ENCODE measurements at regions not wholly inside any gene's neighbourhood (a gene's known extent, or its start where the extent isn't known, plus 50 kb on each side); places are given as distances from the start of the nearest gene placed in this dataset.
A peak's percentile ranks its signal among the peaks of the same experiment; 100 is the strongest.

GRCh38 chr6:1522779-1523178 is 86.9 kb upstream of the FOXC1 start:
- POLR2A ChIA-PET: no interaction called here
- H3K36me3 Mint-ChIP-seq (ENCODE audit: low read depth): no peaks in the 10 kb centered on the region

DNA sequence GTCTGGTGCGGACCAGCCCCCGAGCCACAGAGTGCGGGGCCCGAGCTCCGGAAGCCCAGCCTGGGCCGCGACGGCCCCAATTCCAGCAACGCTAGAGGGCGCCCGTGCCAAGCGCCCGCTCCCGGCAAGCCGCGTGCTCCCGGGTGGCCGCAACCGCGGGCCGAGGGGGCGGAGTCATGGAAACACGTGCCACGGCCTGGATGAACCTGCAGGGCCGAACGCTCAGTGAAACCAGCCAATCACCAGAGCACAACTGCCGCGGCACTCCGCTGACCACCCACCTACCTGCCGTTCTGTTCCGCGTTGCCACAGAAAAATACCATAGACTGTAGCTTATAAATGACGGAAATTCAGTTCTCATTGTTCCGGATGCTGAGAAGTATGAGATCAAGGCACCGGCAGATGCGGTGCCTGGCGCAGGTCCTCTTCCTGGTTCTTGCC is 85.7 kb upstream of the FOXC1 start:
- ChIA-PET POLR2A (no interaction called here), CTCF (interaction anchor here (0.6 to 2.8 kb wide), 14 partner anchors 10 to 671 kb away, joined by 3 to 16 read pairs (median 4); no protein-coding TSS in a partner anchor)
- no peak overlapping the region for H3K4me3 Mint-ChIP-seq
- H3K9me3 Mint-ChIP-seq (ENCODE audit: insufficient read depth): no peaks in the 10 kb centered on the region
- no peaks in the 10 kb centered on the region for H3K36me3 Mint-ChIP-seq (ENCODE audit: low read depth)
- H3K27me3 Mint-ChIP-seq (ENCODE audit: low read depth): peaks cover 4% of the 10 kb centered on the region
- H3K27ac Mint-ChIP-seq: peak overlapping the region; percentile 10
- peaks cover 24% of the 10 kb centered on the region for H3K4me1 Mint-ChIP-seq (ENCODE audit: low read depth)
- peak; percentile 78 for ATAC-seq
- DNase-seq: peak; percentile 72

More at GRCh38 chr6:1522779-1523178, 86.9 kb upstream of the FOXC1 start:
- Mint-ChIP-seq H3K9me3 (ENCODE audit: insufficient read depth) (no peaks in the 10 kb centered on the region), H3K4me3 (no peak overlapping the region), H3K27me3 (ENCODE audit: low read depth) (peaks cover 4% of the 10 kb centered on the region), H3K4me1 (ENCODE audit: low read depth) (peaks cover 21% of the 10 kb centered on the region), H3K27ac (no peak overlapping the region)
- no peak for DNase-seq
- CTCF ChIA-PET: interaction anchor here (2.2 to 2.8 kb wide), 2 partner anchors 30 to 32 kb away, joined by 13 to 16 read pairs; no protein-coding TSS in a partner anchor
- no peak for ATAC-seq

GRCh38 chr6:1525364-1526038 is 84.2 kb upstream of the FOXC1 start:
- Mint-ChIP-seq H3K4me3 (no peak overlapping the region), H3K9me3 (ENCODE audit: insufficient read depth) (no peaks in the 10 kb centered on the region), H3K4me1 (ENCODE audit: low read depth) (peaks cover 24% of the 10 kb centered on the region), H3K27ac (no peak overlapping the region), H3K27me3 (ENCODE audit: low read depth) (peaks cover 4% of the 10 kb centered on the region), H3K36me3 (ENCODE audit: low read depth) (no peaks in the 10 kb centered on the region)
- ATAC-seq (no peak), DNase-seq (no peak)
- ChIA-PET CTCF (interaction anchor here (0.6 to 2.4 kb wide), 2 partner anchors 31 to 1375 kb away, joined by 4 to 15 read pairs; no protein-coding TSS in a partner anchor), POLR2A (no interaction called here)

DNA sequence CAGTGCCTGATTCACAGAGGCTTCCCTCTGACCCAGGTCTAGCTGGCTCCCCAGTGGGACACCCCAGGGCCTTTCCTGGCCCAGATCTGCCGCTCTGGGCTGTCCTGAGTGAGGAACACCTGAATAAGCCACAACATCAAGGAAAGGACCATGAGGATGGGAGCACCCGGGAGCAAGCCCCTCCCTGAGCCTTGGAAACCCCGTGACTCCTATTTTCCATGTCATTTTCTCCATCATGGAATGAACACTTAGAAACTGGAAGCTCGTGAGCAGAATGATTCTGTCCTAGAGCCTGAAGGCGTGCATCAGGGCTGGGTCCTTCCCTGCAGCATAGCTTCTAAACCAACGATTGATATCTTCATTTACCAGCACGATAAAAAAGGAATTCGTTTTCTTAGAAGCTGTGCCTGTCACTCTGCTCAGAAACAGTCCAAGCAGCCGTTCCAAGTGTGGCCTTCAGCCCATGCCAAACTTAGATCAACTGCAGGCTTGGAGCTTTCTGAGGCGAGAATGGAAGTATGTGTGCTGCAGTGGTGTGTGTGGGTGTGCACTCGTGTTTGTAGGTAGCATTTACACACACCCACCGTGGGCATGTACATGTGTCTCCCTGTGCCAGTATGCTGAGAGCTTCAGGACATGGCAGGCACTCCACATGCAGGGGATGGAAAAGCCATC is 83.2 kb upstream of the FOXC1 start:
- Mint-ChIP-seq H3K4me1 (ENCODE audit: low read depth) (peaks cover 24% of the 10 kb centered on the region), H3K36me3 (ENCODE audit: low read depth) (no peaks in the 10 kb centered on the region), H3K4me3 (no peak overlapping the region), H3K27ac (no peak overlapping the region), H3K9me3 (ENCODE audit: insufficient read depth) (no peaks in the 10 kb centered on the region), H3K27me3 (ENCODE audit: low read depth) (peaks cover 4% of the 10 kb centered on the region)
- no peak for DNase-seq
- ChIA-PET POLR2A (no interaction called here), CTCF (interaction anchor here (1.0 to 1.2 kb wide), 2 partner anchors 70 to 243 kb away, joined by 4 read pairs; no protein-coding TSS in a partner anchor)
- ATAC-seq: no peak

DNA sequence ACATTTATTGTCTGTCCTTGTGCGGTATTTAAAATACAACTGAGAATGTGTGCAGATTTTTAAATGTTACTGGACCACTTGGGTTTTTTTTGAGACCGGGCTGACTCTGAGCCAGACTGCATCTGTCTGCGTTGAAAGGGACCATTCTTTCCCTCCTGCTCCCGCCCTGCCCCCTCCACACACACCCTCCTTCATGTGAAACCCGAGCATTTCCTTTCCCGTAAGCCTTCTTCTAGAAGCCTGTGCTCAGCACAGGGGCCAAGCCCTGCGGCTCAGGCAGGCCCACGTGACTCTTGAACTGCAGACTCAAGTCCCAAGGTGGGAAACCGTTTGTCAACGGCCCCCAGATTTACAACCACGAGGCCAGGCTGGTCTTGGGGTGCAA is 82.7 kb upstream of the FOXC1 start:
- Mint-ChIP-seq H3K27me3 (ENCODE audit: low read depth) (peaks cover 4% of the 10 kb centered on the region), H3K27ac (peak overlapping the region; percentile 29), H3K9me3 (ENCODE audit: insufficient read depth) (no peaks in the 10 kb centered on the region), H3K4me3 (no peak overlapping the region), H3K4me1 (ENCODE audit: low read depth) (peaks cover 24% of the 10 kb centered on the region), H3K36me3 (ENCODE audit: low read depth) (no peaks in the 10 kb centered on the region)
- peak; percentile 50 for DNase-seq
- peak; percentile 69 for ATAC-seq
- ChIA-PET POLR2A (no interaction called here), CTCF (interaction anchor here (1.0 to 2.2 kb wide), 3 partner anchors 26 to 242 kb away, joined by 4 to 8 read pairs (median 4); no protein-coding TSS in a partner anchor)

- no peaks in the 10 kb centered on the region for H3K9me3 Mint-ChIP-seq (ENCODE audit: insufficient read depth)
- no peak overlapping the region for H3K4me3 Mint-ChIP-seq
- ChIA-PET CTCF (interaction anchor here (1.8 kb wide), 1 partner anchor 19 kb away, joined by 9 read pairs; no protein-coding TSS in a partner anchor), POLR2A (interaction anchor here (0.6 kb wide), 1 partner anchor 20 kb away, joined by 3 read pairs; no protein-coding TSS in a partner anchor)
- H3K4me1 Mint-ChIP-seq (ENCODE audit: low read depth): peaks cover 10% of the 10 kb centered on the region
- H3K27ac Mint-ChIP-seq: no peak overlapping the region
- ATAC-seq: peak; percentile 70
- no peaks in the 10 kb centered on the region for H3K27me3 Mint-ChIP-seq (ENCODE audit: low read depth)
- H3K36me3 Mint-ChIP-seq (ENCODE audit: low read depth): no peaks in the 10 kb centered on the region
- peak; percentile 43 for DNase-seq
Measured at GRCh38 chr6:1535295-1535694, 74.4 kb upstream of the FOXC1 start.

DNA sequence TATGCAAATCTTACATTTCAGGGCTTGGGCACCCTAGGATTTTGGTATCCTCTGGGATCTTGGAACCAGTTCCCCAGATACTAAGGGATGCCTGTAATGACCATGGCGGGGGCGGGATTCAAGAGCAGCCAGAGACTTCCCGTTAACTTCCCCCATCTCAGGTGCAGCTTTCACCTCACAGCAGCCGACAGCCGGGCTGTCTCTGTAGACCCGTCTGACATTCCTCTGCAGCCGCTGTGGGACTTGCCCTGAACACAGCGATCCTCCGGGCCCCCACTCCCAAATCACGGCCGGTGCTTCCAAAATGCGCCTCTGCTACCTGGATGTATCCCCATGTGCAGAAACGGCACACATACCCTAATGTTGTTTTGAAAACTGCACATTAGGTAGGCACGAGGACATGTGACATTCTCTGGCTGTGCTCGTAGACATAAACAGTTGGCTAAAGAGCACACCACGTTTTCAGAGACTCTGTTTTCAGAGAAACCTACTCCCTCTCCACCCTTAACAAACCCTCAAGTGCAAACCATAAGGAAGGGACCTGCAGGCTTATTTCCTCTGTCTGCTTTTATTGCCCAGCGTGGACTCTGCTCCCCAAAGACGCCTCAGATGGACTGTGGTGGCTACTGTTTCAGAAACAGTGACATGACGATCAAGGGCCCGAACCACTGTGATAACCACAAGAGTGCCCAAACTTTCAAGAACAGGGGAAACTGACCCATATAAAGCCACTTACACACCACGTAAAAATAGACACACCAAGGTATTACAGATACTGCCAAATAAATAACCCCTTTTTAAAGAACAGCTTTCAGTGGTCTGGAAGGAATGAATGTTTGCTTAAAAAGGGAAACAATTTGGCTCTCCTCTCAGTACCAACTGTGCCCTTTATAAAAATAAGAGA is 72.9 kb upstream of the FOXC1 start:
- DNase-seq (no peak), ATAC-seq (no peak)
- Mint-ChIP-seq H3K9me3 (ENCODE audit: insufficient read depth) (no peaks in the 10 kb centered on the region), H3K4me3 (no peak overlapping the region), H3K27me3 (ENCODE audit: low read depth) (no peaks in the 10 kb centered on the region), H3K27ac (no peak overlapping the region), H3K36me3 (ENCODE audit: low read depth) (no peaks in the 10 kb centered on the region), H3K4me1 (ENCODE audit: low read depth) (peaks cover 10% of the 10 kb centered on the region)
- ChIA-PET CTCF (interaction anchor here (0.6 kb wide), 1 partner anchor 13 kb away, joined by 3 read pairs; no protein-coding TSS in a partner anchor), POLR2A (no interaction called here)

DNA sequence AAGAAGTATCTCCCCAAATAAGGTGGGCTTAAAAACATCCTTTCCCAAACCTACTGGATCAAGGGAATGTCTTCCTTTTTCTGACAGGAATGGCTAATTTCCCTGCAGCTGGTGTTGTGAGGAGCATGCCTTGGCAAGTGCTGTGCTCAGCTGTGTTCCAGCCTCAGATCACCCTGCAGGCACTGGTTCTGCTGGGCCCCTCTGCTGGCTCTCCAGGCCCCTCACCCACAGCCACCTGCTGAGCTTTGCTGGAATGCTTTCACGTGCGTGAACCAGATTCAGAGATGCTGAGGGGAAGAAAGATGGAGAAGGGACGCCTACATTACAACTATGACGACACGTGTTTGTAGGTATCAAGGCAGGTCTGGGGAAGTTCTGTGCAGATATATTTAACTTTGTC is 71.3 kb upstream of the FOXC1 start:
- H3K36me3 Mint-ChIP-seq (ENCODE audit: low read depth): no peaks in the 10 kb centered on the region
- no peak overlapping the region for H3K27ac Mint-ChIP-seq
- no peaks in the 10 kb centered on the region for H3K27me3 Mint-ChIP-seq (ENCODE audit: low read depth)
- no peaks in the 10 kb centered on the region for H3K9me3 Mint-ChIP-seq (ENCODE audit: insufficient read depth)
- no peak overlapping the region for H3K4me3 Mint-ChIP-seq
- CTCF ChIA-PET: no interaction called here
- H3K4me1 Mint-ChIP-seq (ENCODE audit: low read depth): peaks cover 10% of the 10 kb centered on the region
- DNase-seq (no peak), ATAC-seq (no peak)
- POLR2A ChIA-PET: no interaction called here

- H3K4me1 Mint-ChIP-seq (ENCODE audit: low read depth): peaks cover 10% of the 10 kb centered on the region
- DNase-seq (no peak), ATAC-seq (no peak)
- no peaks in the 10 kb centered on the region for H3K9me3 Mint-ChIP-seq (ENCODE audit: insufficient read depth)
- ChIA-PET CTCF (no interaction called here), POLR2A (no interaction called here)
- H3K36me3 Mint-ChIP-seq (ENCODE audit: low read depth): no peaks in the 10 kb centered on the region
- H3K27ac Mint-ChIP-seq: no peak overlapping the region
- no peak overlapping the region for H3K4me3 Mint-ChIP-seq
- H3K27me3 Mint-ChIP-seq (ENCODE audit: low read depth): peaks cover 2% of the 10 kb centered on the region
Measured at GRCh38 chr6:1538810-1539478, 70.8 kb upstream of the FOXC1 start.

DNA sequence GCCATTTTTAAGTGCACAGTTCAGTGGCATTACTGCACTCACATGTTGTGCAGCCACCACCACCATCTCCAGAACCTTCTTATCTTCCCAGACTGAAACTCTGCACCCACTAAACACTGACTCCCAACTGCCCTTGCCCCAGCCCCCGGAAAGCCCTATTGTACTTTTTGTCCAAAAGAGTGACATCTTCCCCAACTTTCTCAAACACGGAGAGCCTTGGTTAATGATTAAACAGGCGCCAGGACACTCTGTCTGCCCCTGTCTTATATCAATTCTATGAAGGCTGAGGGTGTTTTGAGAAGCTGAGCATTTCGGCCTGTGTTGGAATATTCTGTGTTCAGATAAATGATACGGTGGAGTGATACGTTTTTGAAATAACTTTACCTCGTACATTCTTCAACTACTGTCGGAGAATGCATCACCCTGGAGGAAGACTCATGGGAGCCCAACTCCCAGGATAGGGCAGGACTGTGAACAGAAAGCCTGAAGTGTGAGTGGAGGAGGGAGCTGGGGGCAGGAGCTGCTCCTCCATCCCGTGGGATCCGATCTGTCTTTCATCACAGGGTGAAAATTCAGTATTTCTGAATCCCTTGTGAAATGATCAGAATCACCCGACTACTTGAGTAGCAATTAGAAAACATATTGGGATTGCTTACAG is 68.7 kb upstream of the FOXC1 start:
- Mint-ChIP-seq H3K36me3 (ENCODE audit: low read depth) (no peaks in the 10 kb centered on the region), H3K27ac (no peak overlapping the region), H3K4me1 (ENCODE audit: low read depth) (peaks cover 5% of the 10 kb centered on the region), H3K4me3 (no peak overlapping the region), H3K9me3 (ENCODE audit: insufficient read depth) (no peaks in the 10 kb centered on the region), H3K27me3 (ENCODE audit: low read depth) (peaks cover 2% of the 10 kb centered on the region)
- CTCF ChIA-PET: no interaction called here
- DNase-seq: no peak
- ATAC-seq: no peak
- POLR2A ChIA-PET: no interaction called here

- Mint-ChIP-seq H3K4me1 (ENCODE audit: low read depth) (no peaks in the 10 kb centered on the region), H3K9me3 (ENCODE audit: insufficient read depth) (no peaks in the 10 kb centered on the region), H3K27me3 (ENCODE audit: low read depth) (peaks cover 2% of the 10 kb centered on the region), H3K27ac (no peak overlapping the region), H3K36me3 (ENCODE audit: low read depth) (no peaks in the 10 kb centered on the region), H3K4me3 (no peak overlapping the region)
- CTCF ChIA-PET: interaction anchor here (0.7 to 1.0 kb wide), 3 partner anchors 10 to 19 kb away, joined by 3 read pairs; no protein-coding TSS in a partner anchor
- POLR2A ChIA-PET: no interaction called here
- ATAC-seq (no peak), DNase-seq (no peak)
Measured at GRCh38 chr6:1542335-1542734, 67.4 kb upstream of the FOXC1 start.

Data from activated CD8-positive, alpha-beta T cell treated with anti-CD3 and anti-CD28 coated beads, Interleukin-2, amount 10 ng/mL, durations not matched to agents 7 days and 5 days (primary cell).